ENCODE measurements at regions not wholly inside any gene's neighbourhood (a gene's known extent, or its start where the extent isn't known, plus 50 kb on each side); places are given as distances from the start of the nearest gene placed in this dataset.
"Not testable (repeated sequence)": the region's sequence is repeated elsewhere in the genome, so short reads cannot be mapped to it uniquely, and the experiment has no call there.

GRCh38 chr19:14286594-14286993 is 80.6 kb upstream of the ADGRL1 start:
- not testable (repeated sequence) for H3K4me3 ChIP-seq (ENCODE audit: low read depth in 1 of 2, low read length in 2 of 2); H3K27ac ChIP-seq (ENCODE audit: low read depth, low read length); H3K9me3 ChIP-seq (ENCODE audit: control insufficient read depth in 1 of 2, low read length in 2 of 2); H3K36me3 ChIP-seq (ENCODE audit: control insufficient read depth in 1 of 2, insufficient read depth in 2 of 2, low read length in 2 of 2); H3K27me3 ChIP-seq (ENCODE audit: control insufficient read depth in 1 of 2, insufficient read depth in 2 of 2, low read length in 2 of 2); H3K9ac ChIP-seq (ENCODE audit: low read depth in 1 of 2, low read length in 2 of 2); H3K4me1 ChIP-seq (ENCODE audit: control insufficient read depth in 1 of 2, insufficient read depth in 2 of 2, low read length in 2 of 2)

GRCh38 chr19:14285726-14286125 is 79.8 kb upstream of the ADGRL1 start:
- not testable (repeated sequence) for H3K4me1 ChIP-seq (ENCODE audit: control insufficient read depth in 1 of 2, insufficient read depth in 2 of 2, low read length in 2 of 2); H3K4me3 ChIP-seq (ENCODE audit: low read depth in 1 of 2, low read length in 2 of 2); H3K9me3 ChIP-seq (ENCODE audit: control insufficient read depth in 1 of 2, low read length in 2 of 2); H3K36me3 ChIP-seq (ENCODE audit: control insufficient read depth in 1 of 2, insufficient read depth in 2 of 2, low read length in 2 of 2); H3K27me3 ChIP-seq (ENCODE audit: control insufficient read depth in 1 of 2, insufficient read depth in 2 of 2, low read length in 2 of 2); H3K9ac ChIP-seq (ENCODE audit: low read depth in 1 of 2, low read length in 2 of 2); H3K27ac ChIP-seq (ENCODE audit: low read depth, low read length)

DNA sequence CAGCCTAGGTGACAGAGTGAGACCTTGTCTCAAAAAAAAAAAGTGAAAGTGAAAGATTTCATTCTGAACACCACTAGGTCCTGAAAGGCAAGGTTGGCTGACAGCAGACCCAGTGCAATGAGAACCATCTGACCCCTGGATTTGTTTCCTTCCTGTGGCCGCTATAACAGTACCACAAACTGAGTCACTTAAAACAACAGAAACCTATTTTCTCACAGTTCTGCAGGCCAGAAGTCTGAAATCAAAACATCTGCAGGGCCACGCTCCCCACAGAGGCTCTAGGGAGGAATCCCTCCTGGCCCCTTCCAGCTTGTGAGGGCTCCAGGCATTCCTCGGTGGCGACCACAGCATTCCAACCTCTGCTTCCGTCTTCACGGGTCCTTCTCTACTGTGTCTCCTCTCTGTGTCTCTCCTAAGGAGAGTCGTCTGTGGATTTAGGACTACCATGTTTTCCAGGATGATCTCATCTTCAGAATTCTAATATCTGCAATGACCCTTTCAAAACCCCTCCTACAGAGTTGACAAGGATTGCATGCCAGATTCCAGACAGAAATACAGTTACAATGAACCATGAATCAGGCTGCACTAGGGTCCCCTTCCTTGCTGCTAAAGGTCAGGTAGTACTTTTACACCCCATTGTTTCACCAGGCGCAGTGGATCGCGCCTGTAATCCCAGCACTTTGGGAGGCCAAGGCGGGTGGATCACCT is 78.0 kb upstream of the ADGRL1 start:
- H3K27me3 ChIP-seq (ENCODE audit: control insufficient read depth in 1 of 2, insufficient read depth in 2 of 2, low read length in 2 of 2); H3K4me1 ChIP-seq (ENCODE audit: control insufficient read depth in 1 of 2, insufficient read depth in 2 of 2, low read length in 2 of 2); H3K9ac ChIP-seq (ENCODE audit: low read depth in 1 of 2, low read length in 2 of 2); H3K9me3 ChIP-seq (ENCODE audit: control insufficient read depth in 1 of 2, low read length in 2 of 2); H3K36me3 ChIP-seq (ENCODE audit: control insufficient read depth in 1 of 2, insufficient read depth in 2 of 2, low read length in 2 of 2); H3K27ac ChIP-seq (ENCODE audit: low read depth, low read length); H3K4me3 ChIP-seq (ENCODE audit: low read depth in 1 of 2, low read length in 2 of 2): not testable (repeated sequence)

GRCh38 chr19:14279270-14279669 is 73.3 kb upstream of the ADGRL1 start:
- not testable (repeated sequence) for H3K27ac ChIP-seq (ENCODE audit: low read depth, low read length); H3K9ac ChIP-seq (ENCODE audit: low read depth in 1 of 2, low read length in 2 of 2); H3K36me3 ChIP-seq (ENCODE audit: control insufficient read depth in 1 of 2, insufficient read depth in 2 of 2, low read length in 2 of 2); H3K9me3 ChIP-seq (ENCODE audit: control insufficient read depth in 1 of 2, low read length in 2 of 2); H3K4me1 ChIP-seq (ENCODE audit: control insufficient read depth in 1 of 2, insufficient read depth in 2 of 2, low read length in 2 of 2); H3K27me3 ChIP-seq (ENCODE audit: control insufficient read depth in 1 of 2, insufficient read depth in 2 of 2, low read length in 2 of 2); H3K4me3 ChIP-seq (ENCODE audit: low read depth in 1 of 2, low read length in 2 of 2)

DNA sequence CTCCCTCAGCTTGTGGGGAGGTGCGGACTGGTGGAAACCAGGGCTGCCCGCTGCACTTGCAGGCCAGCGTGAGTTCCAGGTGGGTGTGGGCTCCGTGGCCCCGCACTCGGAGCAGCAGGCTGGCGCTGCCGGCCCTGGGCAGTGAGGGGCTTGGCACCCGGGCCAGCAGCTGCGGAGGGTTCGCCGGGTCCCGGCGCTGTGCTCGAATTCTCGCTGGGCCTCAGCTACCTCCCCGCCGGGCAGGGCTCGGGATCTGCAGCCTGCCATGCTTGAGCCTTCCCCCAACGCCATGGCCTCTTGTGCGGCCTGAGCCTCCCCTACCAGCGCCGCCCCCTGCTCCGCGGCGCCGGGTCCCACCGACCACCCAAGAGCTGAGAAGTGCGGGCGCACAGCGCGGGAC is 71.6 kb upstream of the ADGRL1 start:
- H3K9ac ChIP-seq (ENCODE audit: low read depth in 1 of 2, low read length in 2 of 2) = no peak overlapping the region
- no peaks in the 10 kb centered on the region for H3K4me1 ChIP-seq (ENCODE audit: control insufficient read depth in 1 of 2, insufficient read depth in 2 of 2, low read length in 2 of 2)
- peaks cover 0 to 1% of the 10 kb centered on the region in 2 donors for H3K9me3 ChIP-seq (ENCODE audit: control insufficient read depth in 1 of 2, low read length in 2 of 2)

DNA sequence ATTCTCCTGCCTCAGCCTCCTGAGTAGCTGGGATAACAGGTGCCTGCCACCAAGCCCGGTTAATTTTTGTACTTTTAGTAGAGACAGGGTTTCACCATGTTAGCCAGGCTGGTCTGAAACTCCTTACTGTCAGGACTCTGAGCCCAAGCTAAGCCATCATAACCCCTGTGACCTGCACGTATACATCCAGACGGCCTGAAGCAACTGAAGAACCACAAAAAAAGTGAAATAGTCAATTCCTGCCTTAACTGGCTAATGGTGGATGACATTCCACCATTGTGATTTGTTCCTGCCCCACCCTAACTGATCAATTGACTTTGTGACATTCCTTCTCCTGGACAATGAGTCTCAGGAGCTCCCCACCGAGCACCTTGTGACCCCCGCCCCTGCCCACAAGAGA is 69.9 kb upstream of the ADGRL1 start:
- not testable (repeated sequence) for H3K4me1 ChIP-seq (ENCODE audit: control insufficient read depth in 1 of 2, insufficient read depth in 2 of 2, low read length in 2 of 2); H3K4me3 ChIP-seq (ENCODE audit: low read depth in 1 of 2, low read length in 2 of 2); H3K36me3 ChIP-seq (ENCODE audit: control insufficient read depth in 1 of 2, insufficient read depth in 2 of 2, low read length in 2 of 2); H3K27ac ChIP-seq (ENCODE audit: low read depth, low read length); H3K9ac ChIP-seq (ENCODE audit: low read depth in 1 of 2, low read length in 2 of 2); H3K27me3 ChIP-seq (ENCODE audit: control insufficient read depth in 1 of 2, insufficient read depth in 2 of 2, low read length in 2 of 2); H3K9me3 ChIP-seq (ENCODE audit: control insufficient read depth in 1 of 2, low read length in 2 of 2)

More for the DNA sequence above, 71.6 kb upstream of the ADGRL1 start:
- H3K36me3 ChIP-seq (ENCODE audit: control insufficient read depth in 1 of 2, insufficient read depth in 2 of 2, low read length in 2 of 2) = no peaks in the 10 kb centered on the region
- H3K27ac ChIP-seq (ENCODE audit: low read depth, low read length) = no peak overlapping the region
- no peak overlapping the region for H3K4me3 ChIP-seq (ENCODE audit: low read depth in 1 of 2, low read length in 2 of 2)
- no peaks in the 10 kb centered on the region for H3K27me3 ChIP-seq (ENCODE audit: control insufficient read depth in 1 of 2, insufficient read depth in 2 of 2, low read length in 2 of 2)

DNA sequence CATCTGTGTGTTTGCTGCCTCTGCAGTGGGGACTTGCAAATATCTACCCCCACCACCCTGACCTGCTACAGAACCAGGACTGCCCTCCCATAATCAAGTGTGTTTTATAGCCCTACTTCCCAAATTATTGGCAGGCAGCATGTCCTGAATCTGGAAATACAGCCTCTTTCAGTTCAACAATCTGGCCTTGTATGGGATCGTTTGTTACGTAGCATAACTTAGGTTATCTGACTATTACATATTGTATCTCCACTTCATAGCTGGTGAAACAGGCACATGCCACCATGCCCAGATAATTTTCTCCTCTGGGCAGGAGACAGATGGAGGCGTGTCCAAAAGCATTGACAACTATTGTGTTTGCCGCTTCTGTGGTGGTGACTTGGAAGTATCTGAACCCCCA is 66.7 kb upstream of the ADGRL1 start:
- Histone ChIP-seq H3K9me3 (ENCODE audit: control insufficient read depth in 1 of 2, low read length in 2 of 2) (peaks cover 0 to 2% of the 10 kb centered on the region in 2 donors), H3K27ac (ENCODE audit: low read depth, low read length) (no peak overlapping the region), H3K4me3 (ENCODE audit: low read depth in 1 of 2, low read length in 2 of 2) (no peak overlapping the region), H3K9ac (ENCODE audit: low read depth in 1 of 2, low read length in 2 of 2) (no peak overlapping the region), H3K36me3 (ENCODE audit: control insufficient read depth in 1 of 2, insufficient read depth in 2 of 2, low read length in 2 of 2) (no peaks in the 10 kb centered on the region), H3K4me1 (ENCODE audit: control insufficient read depth in 1 of 2, insufficient read depth in 2 of 2, low read length in 2 of 2) (no peaks in the 10 kb centered on the region), H3K27me3 (ENCODE audit: control insufficient read depth in 1 of 2, insufficient read depth in 2 of 2, low read length in 2 of 2) (no peaks in the 10 kb centered on the region)

DNA sequence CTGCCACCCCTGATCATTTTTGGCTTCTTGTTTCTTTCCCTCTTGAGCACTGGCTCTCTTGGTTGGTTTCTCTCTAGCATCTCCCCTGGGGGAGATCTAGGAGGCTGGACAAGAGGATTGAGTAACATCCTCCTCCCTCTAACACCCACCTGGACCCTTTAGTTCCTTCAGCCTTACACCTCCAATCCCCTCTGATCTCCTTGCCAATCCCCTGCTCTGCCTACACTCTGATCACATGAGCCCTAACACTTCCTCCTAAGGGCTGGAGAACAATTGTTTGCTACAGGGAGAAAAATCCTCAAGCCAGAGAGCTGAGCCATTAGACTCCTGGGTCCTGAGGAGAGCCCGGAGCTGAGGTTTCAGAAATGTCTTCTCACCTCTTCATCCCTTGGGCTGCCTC is 65.9 kb upstream of the ADGRL1 start:
- H3K27me3 ChIP-seq (ENCODE audit: control insufficient read depth in 1 of 2, insufficient read depth in 2 of 2, low read length in 2 of 2) = peaks cover 6% of the 10 kb centered on the region in 2 donors
- H3K36me3 ChIP-seq (ENCODE audit: control insufficient read depth in 1 of 2, insufficient read depth in 2 of 2, low read length in 2 of 2) = no peaks in the 10 kb centered on the region
- no peak overlapping the region for H3K27ac ChIP-seq (ENCODE audit: low read depth, low read length)
- no peak overlapping the region for H3K4me3 ChIP-seq (ENCODE audit: low read depth in 1 of 2, low read length in 2 of 2)
- peaks cover 0 to 2% of the 10 kb centered on the region in 2 donors for H3K9me3 ChIP-seq (ENCODE audit: control insufficient read depth in 1 of 2, low read length in 2 of 2)
- H3K9ac ChIP-seq (ENCODE audit: low read depth in 1 of 2, low read length in 2 of 2) = no peak overlapping the region
- no peaks in the 10 kb centered on the region for H3K4me1 ChIP-seq (ENCODE audit: control insufficient read depth in 1 of 2, insufficient read depth in 2 of 2, low read length in 2 of 2)

DNA sequence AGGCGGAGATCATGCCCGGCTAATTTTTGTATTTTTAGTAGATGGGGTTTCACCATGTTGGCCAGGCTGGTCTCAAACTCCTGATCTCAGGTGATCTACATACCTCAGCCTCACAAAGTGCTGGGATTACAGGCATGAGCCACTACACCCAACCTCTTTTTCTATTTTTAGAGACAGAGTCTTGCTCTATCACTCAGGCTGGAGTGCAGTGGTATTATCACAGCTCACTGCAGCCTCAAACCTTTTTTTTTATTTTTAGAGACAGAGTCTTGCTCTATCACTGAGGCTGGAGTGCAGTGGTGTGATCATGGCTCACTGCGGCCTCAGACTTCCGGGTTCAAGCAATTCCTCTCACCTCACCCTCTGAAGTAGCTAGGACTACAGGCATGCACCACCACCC is 64.6 kb upstream of the ADGRL1 start:
- H3K9ac ChIP-seq (ENCODE audit: low read depth in 1 of 2, low read length in 2 of 2); H3K27ac ChIP-seq (ENCODE audit: low read depth, low read length); H3K4me1 ChIP-seq (ENCODE audit: control insufficient read depth in 1 of 2, insufficient read depth in 2 of 2, low read length in 2 of 2); H3K9me3 ChIP-seq (ENCODE audit: control insufficient read depth in 1 of 2, low read length in 2 of 2); H3K4me3 ChIP-seq (ENCODE audit: low read depth in 1 of 2, low read length in 2 of 2); H3K27me3 ChIP-seq (ENCODE audit: control insufficient read depth in 1 of 2, insufficient read depth in 2 of 2, low read length in 2 of 2); H3K36me3 ChIP-seq (ENCODE audit: control insufficient read depth in 1 of 2, insufficient read depth in 2 of 2, low read length in 2 of 2): not testable (repeated sequence)

DNA sequence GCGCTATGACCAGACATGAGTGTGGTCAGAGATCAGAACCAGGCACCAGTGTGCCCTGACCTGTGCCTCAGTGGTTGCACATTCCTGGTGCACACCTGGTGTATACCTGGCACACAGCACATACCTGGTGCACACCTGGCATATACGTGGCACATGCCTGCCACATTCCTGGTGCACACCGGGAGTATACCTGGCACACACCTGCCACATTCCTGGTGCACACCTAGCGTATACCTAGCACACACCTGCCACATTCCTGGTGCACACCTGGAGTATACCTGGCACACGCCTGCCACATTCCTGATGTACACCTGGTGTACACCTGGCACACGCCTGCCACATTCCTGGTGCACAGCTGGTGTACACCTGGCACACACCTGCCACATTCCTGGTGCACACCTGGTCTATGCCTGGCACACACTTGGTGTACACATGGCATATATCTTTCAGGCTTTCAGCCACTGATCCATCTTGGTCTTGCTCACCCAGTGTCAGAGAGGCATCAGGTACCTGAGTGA is 61.3 kb upstream of the ADGRL1 start:
- no peak overlapping the region for H3K4me3 ChIP-seq (ENCODE audit: low read depth in 1 of 2, low read length in 2 of 2)
- H3K36me3 ChIP-seq (ENCODE audit: control insufficient read depth in 1 of 2, insufficient read depth in 2 of 2, low read length in 2 of 2) = no peaks in the 10 kb centered on the region
- peaks cover 0 to 5% of the 10 kb centered on the region in 2 donors for H3K4me1 ChIP-seq (ENCODE audit: control insufficient read depth in 1 of 2, insufficient read depth in 2 of 2, low read length in 2 of 2)
- no peak overlapping the region for H3K9ac ChIP-seq (ENCODE audit: low read depth in 1 of 2, low read length in 2 of 2)
- no peak overlapping the region for H3K27ac ChIP-seq (ENCODE audit: low read depth, low read length)
- no peaks in the 10 kb centered on the region for H3K9me3 ChIP-seq (ENCODE audit: control insufficient read depth in 1 of 2, low read length in 2 of 2)
- peaks cover 6 to 10% of the 10 kb centered on the region in 2 donors for H3K27me3 ChIP-seq (ENCODE audit: control insufficient read depth in 1 of 2, insufficient read depth in 2 of 2, low read length in 2 of 2)

- H3K4me1 ChIP-seq (ENCODE audit: control insufficient read depth in 1 of 2, insufficient read depth in 2 of 2, low read length in 2 of 2); H3K9ac ChIP-seq (ENCODE audit: low read depth in 1 of 2, low read length in 2 of 2); H3K9me3 ChIP-seq (ENCODE audit: control insufficient read depth in 1 of 2, low read length in 2 of 2); H3K36me3 ChIP-seq (ENCODE audit: control insufficient read depth in 1 of 2, insufficient read depth in 2 of 2, low read length in 2 of 2); H3K4me3 ChIP-seq (ENCODE audit: low read depth in 1 of 2, low read length in 2 of 2); H3K27ac ChIP-seq (ENCODE audit: low read depth, low read length): not testable (repeated sequence)
- H3K27me3 ChIP-seq (ENCODE audit: control insufficient read depth in 1 of 2, insufficient read depth in 2 of 2, low read length in 2 of 2) = peaks cover 6 to 10% of the 10 kb centered on the region in 2 donors
Observed at GRCh38 chr19:14266208-14266607, 60.2 kb upstream of the ADGRL1 start.

All from duodenal mucosa (tissue), 2 donors.